ENCODE measurements at regions not wholly inside any gene's neighbourhood (a gene's known extent, or its start where the extent isn't known, plus 50 kb on each side); places are given as distances from the start of the nearest gene placed in this dataset.
"Not testable (repeated sequence)": the region's sequence is repeated elsewhere in the genome, so short reads cannot be mapped to it uniquely, and the experiment has no call there.

DNA sequence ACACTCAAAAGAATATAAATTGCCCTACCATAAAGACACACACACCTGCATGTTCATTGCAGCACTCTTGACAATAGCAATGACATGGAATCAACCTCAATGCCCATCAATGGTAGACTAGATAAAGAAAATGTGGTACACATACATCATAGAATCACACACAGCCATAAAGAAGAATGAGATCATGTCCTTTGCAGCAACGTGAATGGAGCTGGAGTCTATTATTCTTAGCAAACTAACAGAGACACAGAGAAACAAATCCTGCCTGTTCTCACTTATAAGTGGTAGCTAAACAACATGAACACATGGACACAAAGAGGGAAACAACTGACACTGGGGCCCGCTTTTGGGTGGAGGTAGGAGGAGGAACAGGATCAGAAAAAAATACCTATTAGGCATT is 2062.2 kb upstream of the CDH6 start:
- Mint-ChIP-seq H3K27me3 (no peaks in the 10 kb centered on the region), H3K4me3 (no peak overlapping the region), H3K36me3 (ENCODE audit: low read depth) (no peaks in the 10 kb centered on the region), H3K27ac (no peak overlapping the region), H3K9me3 (peaks cover 15% of the 10 kb centered on the region), H3K4me1 (ENCODE audit: low read depth) (no peaks in the 10 kb centered on the region)
- no peaks in the 10 kb centered on the region for H3K36me3 ChIP-seq (ENCODE audit: insufficient read depth, low read length)
- ChIA-PET POLR2A (no interaction called here), CTCF (no interaction called here)
- H3K27ac ChIP-seq (ENCODE audit: low read depth in 1 of 2, low read length in 2 of 2): no peak overlapping the region
- ATAC-seq (ENCODE audit: poor library complexity) (no peak), DNase-seq (no peak)
- intact Hi-C loops (cut with DNase I, micrococcal nuclease): no loop called here
- no peak for TF ChIP-seq CTCF (IDR thresholded peaks at IDR 0.05)
- H3K9me3 ChIP-seq (ENCODE audit: control insufficient read depth in 1 of 2, insufficient read depth in 1 of 2, low read length in 2 of 2): peaks cover 5 to 16% of the 10 kb centered on the region in 2 experiments
- no peaks in the 10 kb centered on the region for H3K4me1 ChIP-seq (ENCODE audit: insufficient read depth, low read length)
- no peak overlapping the region for H3K4me3 ChIP-seq (ENCODE audit: low read length)
- no peaks in the 10 kb centered on the region for H3K27me3 ChIP-seq (ENCODE audit: control insufficient read depth in 1 of 2, insufficient read depth in 2 of 2, low read length in 2 of 2)

GRCh38 chr5:29130786-29131185 is 2062.7 kb upstream of the CDH6 start:
- Histone ChIP-seq H3K9me3 (ENCODE audit: control insufficient read depth in 1 of 2, insufficient read depth in 1 of 2, low read length in 2 of 2) (peaks cover 5 to 16% of the 10 kb centered on the region in 2 experiments), H3K27me3 (ENCODE audit: control insufficient read depth in 1 of 2, insufficient read depth in 2 of 2, low read length in 2 of 2) (no peaks in the 10 kb centered on the region), H3K4me1 (ENCODE audit: insufficient read depth, low read length) (no peaks in the 10 kb centered on the region), H3K36me3 (ENCODE audit: insufficient read depth, low read length) (no peaks in the 10 kb centered on the region), H3K4me3 (ENCODE audit: low read length) (no peak overlapping the region), H3K27ac (ENCODE audit: low read depth in 1 of 2, low read length in 2 of 2) (no peak overlapping the region)
- no peak overlapping the region for H3K27ac Mint-ChIP-seq
- no peaks in the 10 kb centered on the region for H3K27me3 Mint-ChIP-seq
- H3K4me3 Mint-ChIP-seq: no peak overlapping the region
- DNase-seq (no peak), ATAC-seq (ENCODE audit: poor library complexity) (no peak)
- CTCF ChIA-PET: no interaction called here
- POLR2A ChIA-PET: no interaction called here
- no peaks in the 10 kb centered on the region for H3K36me3 Mint-ChIP-seq (ENCODE audit: low read depth)
- intact Hi-C loops (cut with DNase I, micrococcal nuclease): no loop called here
- H3K4me1 Mint-ChIP-seq (ENCODE audit: low read depth): no peaks in the 10 kb centered on the region
- TF ChIP-seq CTCF (IDR thresholded peaks at IDR 0.05): no peak
- H3K9me3 Mint-ChIP-seq: peaks cover 15% of the 10 kb centered on the region

- H3K36me3 ChIP-seq (ENCODE audit: insufficient read depth, low read length); POLR2A ChIA-PET; DNase-seq: not testable (repeated sequence)
Observed at GRCh38 chr5:29127524-29128156, 2065.8 kb upstream of the CDH6 start.

GRCh38 chr5:29126462-29126861 is 2067.0 kb upstream of the CDH6 start:
- peaks cover 0 to 12% of the 10 kb centered on the region in 2 experiments for H3K9me3 ChIP-seq (ENCODE audit: control insufficient read depth in 1 of 2, insufficient read depth in 1 of 2, low read length in 2 of 2)
- H3K4me3 ChIP-seq (ENCODE audit: low read length); H3K27ac Mint-ChIP-seq; CTCF ChIA-PET; H3K27ac ChIP-seq (ENCODE audit: low read depth in 1 of 2, low read length in 2 of 2); H3K4me1 Mint-ChIP-seq (ENCODE audit: low read depth); H3K4me1 ChIP-seq (ENCODE audit: insufficient read depth, low read length); H3K36me3 Mint-ChIP-seq (ENCODE audit: low read depth); H3K27me3 Mint-ChIP-seq; H3K27me3 ChIP-seq (ENCODE audit: control insufficient read depth in 1 of 2, insufficient read depth in 2 of 2, low read length in 2 of 2); H3K4me3 Mint-ChIP-seq; intact Hi-C loops (cut with DNase I, micrococcal nuclease); POLR2A ChIA-PET; ATAC-seq (ENCODE audit: poor library complexity); H3K36me3 ChIP-seq (ENCODE audit: insufficient read depth, low read length); DNase-seq: not testable (repeated sequence)
- peaks cover 15% of the 10 kb centered on the region for H3K9me3 Mint-ChIP-seq

More at GRCh38 chr5:29127524-29128156, 2065.8 kb upstream of the CDH6 start:
- H3K4me3 ChIP-seq (ENCODE audit: low read length); H3K36me3 Mint-ChIP-seq (ENCODE audit: low read depth); H3K4me3 Mint-ChIP-seq; H3K27me3 Mint-ChIP-seq; H3K4me1 Mint-ChIP-seq (ENCODE audit: low read depth); intact Hi-C loops (cut with DNase I, micrococcal nuclease); H3K27ac Mint-ChIP-seq; H3K27me3 ChIP-seq (ENCODE audit: control insufficient read depth in 1 of 2, insufficient read depth in 2 of 2, low read length in 2 of 2); ATAC-seq (ENCODE audit: poor library complexity); H3K4me1 ChIP-seq (ENCODE audit: insufficient read depth, low read length); CTCF ChIA-PET; H3K27ac ChIP-seq (ENCODE audit: low read depth in 1 of 2, low read length in 2 of 2): not testable (repeated sequence)
- peaks cover under 1 to 15% of the 10 kb centered on the region in 2 experiments for H3K9me3 ChIP-seq (ENCODE audit: control insufficient read depth in 1 of 2, insufficient read depth in 1 of 2, low read length in 2 of 2)
- peaks cover 15% of the 10 kb centered on the region for H3K9me3 Mint-ChIP-seq

Data from CD4-positive, alpha-beta T cell (primary cell).